UCSD-AML1 (cell line): ENCODE measurements at regions not wholly inside any gene's neighbourhood (a gene's known extent, or its start where the extent isn't known, plus 50 kb on each side); places are given as distances from the start of the nearest gene placed in this dataset.
"Not testable (repeated sequence)": the region's sequence is repeated elsewhere in the genome, so short reads cannot be mapped to it uniquely, and the experiment has no call there.

Source experiments
- DNase-seq: peaks from one replicate; lab custom pipeline; 2025; ENCODE audit not compliant: unreplicated experiment; lab: John Stamatoyannopoulos, UW

GRCh38 chr13:74554569-74555275 is 420.5 kb upstream of the KLF12 start:
- no peak for DNase-seq

- no peak for DNase-seq
Observed at GRCh38 chr13:74550039-74550438, 415.8 kb upstream of the KLF12 start.

GRCh38 chr13:74536649-74537048 is 402.4 kb upstream of the KLF12 start:
- DNase-seq = not testable (repeated sequence)

GRCh38 chr13:74533226-74533625 is 399.0 kb upstream of the KLF12 start:
- no peak for DNase-seq

- no peak for DNase-seq
Observed at GRCh38 chr13:74530011-74530410, 395.8 kb upstream of the KLF12 start.

GRCh38 chr13:74528734-74529513 is 394.7 kb upstream of the KLF12 start:
- DNase-seq = no peak

GRCh38 chr13:74523057-74523456 is 388.9 kb upstream of the KLF12 start:
- no peak for DNase-seq

GRCh38 chr13:74511523-74511922 is 377.3 kb upstream of the KLF12 start:
- DNase-seq = no peak

GRCh38 chr13:74487091-74487722 is 353.0 kb upstream of the KLF12 start:
- no peak for DNase-seq

GRCh38 chr13:74485757-74486156 is 351.6 kb upstream of the KLF12 start:
- DNase-seq = no peak

GRCh38 chr13:74479124-74479523 is 344.9 kb upstream of the KLF12 start:
- DNase-seq = no peak

GRCh38 chr13:74476788-74477187 is 342.6 kb upstream of the KLF12 start:
- no peak for DNase-seq

- DNase-seq = no peak
Observed at GRCh38 chr13:74476365-74476764, 342.2 kb upstream of the KLF12 start.

GRCh38 chr13:74466864-74467263 is 332.7 kb upstream of the KLF12 start:
- no peak for DNase-seq

- DNase-seq = no peak
Observed at GRCh38 chr13:74466020-74466419, 331.8 kb upstream of the KLF12 start.

GRCh38 chr13:74465271-74465670 is 331.1 kb upstream of the KLF12 start:
- no peak for DNase-seq

- no peak for DNase-seq
Observed at GRCh38 chr13:74464670-74465069, 330.5 kb upstream of the KLF12 start.

- DNase-seq = no peak
Observed at GRCh38 chr13:74461011-74461410, 326.8 kb upstream of the KLF12 start.

GRCh38 chr13:74452881-74453280 is 318.7 kb upstream of the KLF12 start:
- DNase-seq = no peak

GRCh38 chr13:74452176-74452575 is 318.0 kb upstream of the KLF12 start:
- DNase-seq = no peak

GRCh38 chr13:74450964-74451363 is 316.8 kb upstream of the KLF12 start:
- no peak for DNase-seq

- no peak for DNase-seq
Observed at GRCh38 chr13:74450525-74450845, 316.3 kb upstream of the KLF12 start.
